ENCODE measurements at regions not wholly inside any gene's neighbourhood (a gene's known extent, or its start where the extent isn't known, plus 50 kb on each side); places are given as distances from the start of the nearest gene placed in this dataset.

- no peak for TF ChIP-seq NFIC (IDR thresholded peaks at IDR 0.05)
- TF ChIP-seq CEBPB (IDR thresholded peaks at IDR 0.05): no peak
- TF ChIP-seq REST (IDR thresholded peaks at IDR 0.05; ENCODE audit: low read depth): no peak
- TF ChIP-seq TEAD4 (IDR thresholded peaks at IDR 0.05): no peak
- no peak for TF ChIP-seq FOXM1 (IDR thresholded peaks at IDR 0.05; ENCODE audit: borderline replicate concordance, low read depth)
- no peak for TF ChIP-seq MAX (IDR thresholded peaks at IDR 0.05)
- TF ChIP-seq CREB1 (IDR thresholded peaks at IDR 0.05; ENCODE audit: low read depth): no peak
- no peak for TF ChIP-seq USF1 (IDR thresholded peaks at IDR 0.05)
- TF ChIP-seq EP300 (IDR thresholded peaks at IDR 0.05; ENCODE audit: borderline replicate concordance): no peak
- no peak for TF ChIP-seq RAD21 (IDR thresholded peaks at IDR 0.05; ENCODE audit: low read depth)
- no peak for TF ChIP-seq TAF1 (IDR thresholded peaks at IDR 0.05; ENCODE audit: low read depth)
- no peak for TF ChIP-seq EGR1 (IDR thresholded peaks at IDR 0.05)
- no peak for TF ChIP-seq ZBTB7A (IDR thresholded peaks at IDR 0.05; ENCODE audit: low read depth)
- TF ChIP-seq YY1 (IDR thresholded peaks at IDR 0.05; ENCODE audit: low read depth): no peak
Measured at GRCh38 chr10:91105269-91105668, 115.2 kb upstream of the PCGF5 start.

GRCh38 chr10:91108820-91109219, 111.6 kb upstream of the PCGF5 start:
- no peak for TF ChIP-seq TEAD4 (IDR thresholded peaks at IDR 0.05)
- no peak for TF ChIP-seq CEBPB (IDR thresholded peaks at IDR 0.05)
- no peak for TF ChIP-seq CREB1 (IDR thresholded peaks at IDR 0.05; ENCODE audit: low read depth)
- TF ChIP-seq REST (IDR thresholded peaks at IDR 0.05; ENCODE audit: low read depth): no peak
- TF ChIP-seq MAX (IDR thresholded peaks at IDR 0.05): no peak
- TF ChIP-seq YY1 (IDR thresholded peaks at IDR 0.05; ENCODE audit: low read depth): no peak
- TF ChIP-seq TAF1 (IDR thresholded peaks at IDR 0.05; ENCODE audit: low read depth): no peak
- TF ChIP-seq FOXM1 (IDR thresholded peaks at IDR 0.05; ENCODE audit: borderline replicate concordance, low read depth): no peak
- no peak for TF ChIP-seq EP300 (IDR thresholded peaks at IDR 0.05; ENCODE audit: borderline replicate concordance)
- no peak for TF ChIP-seq RAD21 (IDR thresholded peaks at IDR 0.05; ENCODE audit: low read depth)
- no peak for TF ChIP-seq TCF12 (IDR thresholded peaks at IDR 0.05; ENCODE audit: low read depth)
- no peak for TF ChIP-seq USF1 (IDR thresholded peaks at IDR 0.05)
- no peak for TF ChIP-seq NFIC (IDR thresholded peaks at IDR 0.05)
- no peak for TF ChIP-seq EGR1 (IDR thresholded peaks at IDR 0.05)
- no peak for TF ChIP-seq ZBTB7A (IDR thresholded peaks at IDR 0.05; ENCODE audit: low read depth)

- TF ChIP-seq TAF1 (IDR thresholded peaks at IDR 0.05; ENCODE audit: low read depth) (no peak), EP300 (IDR thresholded peaks at IDR 0.05; ENCODE audit: borderline replicate concordance) (no peak), YY1 (IDR thresholded peaks at IDR 0.05; ENCODE audit: low read depth) (no peak), TEAD4 (IDR thresholded peaks at IDR 0.05) (no peak), CREB1 (IDR thresholded peaks at IDR 0.05; ENCODE audit: low read depth) (no peak), REST (IDR thresholded peaks at IDR 0.05; ENCODE audit: low read depth) (no peak), EGR1 (IDR thresholded peaks at IDR 0.05) (no peak), FOXM1 (IDR thresholded peaks at IDR 0.05; ENCODE audit: borderline replicate concordance, low read depth) (no peak)
Measured at GRCh38 chr10:91111060-91111459, 109.4 kb upstream of the PCGF5 start.

- no peak for TF ChIP-seq EGR1 (IDR thresholded peaks at IDR 0.05)
- TF ChIP-seq RAD21 (IDR thresholded peaks at IDR 0.05; ENCODE audit: low read depth): no peak
- no peak for TF ChIP-seq EP300 (IDR thresholded peaks at IDR 0.05; ENCODE audit: borderline replicate concordance)
Measured at GRCh38 chr10:91115618-91116390, 104.7 kb upstream of the PCGF5 start.
